ENCODE measurements at regions not wholly inside any gene's neighbourhood (a gene's known extent, or its start where the extent isn't known, plus 50 kb on each side); places are given as distances from the start of the nearest gene placed in this dataset.

GRCh38 chr18:77529492-77530176, 280.0 kb downstream of the GALR1 start:
- TF ChIP-seq EZH2 (IDR thresholded peaks at IDR 0.05; ENCODE audit: borderline replicate concordance, low read depth, low read length, severe bottlenecking) (no peak), CTCF (IDR thresholded peaks at IDR 0.05; ENCODE audit: borderline replicate concordance, extremely low read depth, low read length, poor library complexity, severe bottlenecking) (no peak)
- no peak for ATAC-seq (ENCODE audit: insufficient read depth, low read depth)
- H3K79me2 ChIP-seq (ENCODE audit: insufficient read depth, low read length), result no peaks in the 10 kb centered on the region

GRCh38 chr18:77530732-77531131, 281.1 kb downstream of the GALR1 start:
- DNase-seq (no peak), ATAC-seq (ENCODE audit: insufficient read depth, low read depth) (no peak)
- Histone ChIP-seq H3K4me1 (ENCODE audit: insufficient read depth, low read length) (no peaks in the 10 kb centered on the region), H3K4me2 (ENCODE audit: insufficient read depth, low read length) (no peak overlapping the region), H3K4me3 (ENCODE audit: low read depth in 1 of 2, low read length in 2 of 2) (no peak overlapping the region), H3K27me3 (ENCODE audit: insufficient read depth, low read length, poor library complexity) (no peaks in the 10 kb centered on the region), H3K27ac (ENCODE audit: low read length) (no peak overlapping the region), H3K9ac (ENCODE audit: low read depth, low read length) (no peak overlapping the region), H3K9me3 (ENCODE audit: insufficient read depth, low read length, severe bottlenecking) (peaks cover 4% of the 10 kb centered on the region), H2AFZ (ENCODE audit: low read depth, low read length) (no peak overlapping the region), H3K79me2 (ENCODE audit: insufficient read depth, low read length) (no peaks in the 10 kb centered on the region), H3K36me3 (ENCODE audit: insufficient read depth, low read length) (no peaks in the 10 kb centered on the region), H4K20me1 (ENCODE audit: insufficient read depth, low read length) (no peaks in the 10 kb centered on the region)
- no peak for TF ChIP-seq EZH2 (IDR thresholded peaks at IDR 0.05; ENCODE audit: borderline replicate concordance, low read depth, low read length, severe bottlenecking)
- TF ChIP-seq CTCF (IDR thresholded peaks at IDR 0.05; ENCODE audit: borderline replicate concordance, extremely low read depth, low read length, poor library complexity, severe bottlenecking), result no peak

More at GRCh38 chr18:77529492-77530176, 280.0 kb downstream of the GALR1 start:
- no peak overlapping the region for H3K4me2 ChIP-seq (ENCODE audit: insufficient read depth, low read length)
- no peaks in the 10 kb centered on the region for H3K4me1 ChIP-seq (ENCODE audit: insufficient read depth, low read length)
- no peak for DNase-seq
- H3K9me3 ChIP-seq (ENCODE audit: insufficient read depth, low read length, severe bottlenecking), result peaks cover 4% of the 10 kb centered on the region
- H3K27ac ChIP-seq (ENCODE audit: low read length), result no peak overlapping the region
- H4K20me1 ChIP-seq (ENCODE audit: insufficient read depth, low read length), result no peaks in the 10 kb centered on the region
- no peak overlapping the region for H2AFZ ChIP-seq (ENCODE audit: low read depth, low read length)
- H3K27me3 ChIP-seq (ENCODE audit: insufficient read depth, low read length, poor library complexity), result no peaks in the 10 kb centered on the region
- no peak overlapping the region for H3K9ac ChIP-seq (ENCODE audit: low read depth, low read length)
- H3K36me3 ChIP-seq (ENCODE audit: insufficient read depth, low read length), result no peaks in the 10 kb centered on the region
- H3K4me3 ChIP-seq (ENCODE audit: low read depth in 1 of 2, low read length in 2 of 2), result no peak overlapping the region

- Histone ChIP-seq H2AFZ (ENCODE audit: low read depth, low read length) (no peak overlapping the region), H3K4me3 (ENCODE audit: low read depth in 1 of 2, low read length in 2 of 2) (no peak overlapping the region), H3K79me2 (ENCODE audit: insufficient read depth, low read length) (no peaks in the 10 kb centered on the region), H3K9ac (ENCODE audit: low read depth, low read length) (no peak overlapping the region), H3K4me2 (ENCODE audit: insufficient read depth, low read length) (no peak overlapping the region), H4K20me1 (ENCODE audit: insufficient read depth, low read length) (no peaks in the 10 kb centered on the region), H3K27me3 (ENCODE audit: insufficient read depth, low read length, poor library complexity) (no peaks in the 10 kb centered on the region), H3K9me3 (ENCODE audit: insufficient read depth, low read length, severe bottlenecking) (no peaks in the 10 kb centered on the region), H3K4me1 (ENCODE audit: insufficient read depth, low read length) (no peaks in the 10 kb centered on the region), H3K36me3 (ENCODE audit: insufficient read depth, low read length) (no peaks in the 10 kb centered on the region), H3K27ac (ENCODE audit: low read length) (no peak overlapping the region)
- DNase-seq, result no peak
- TF ChIP-seq EZH2 (IDR thresholded peaks at IDR 0.05; ENCODE audit: borderline replicate concordance, low read depth, low read length, severe bottlenecking) (no peak), CTCF (IDR thresholded peaks at IDR 0.05; ENCODE audit: borderline replicate concordance, extremely low read depth, low read length, poor library complexity, severe bottlenecking) (no peak)
- ATAC-seq (ENCODE audit: insufficient read depth, low read depth), result no peak
These were observed 290.2 kb downstream of the GALR1 start for GRCh38 chr18:77539860-77540259.

All from DND-41 (cell line).